ENCODE measurements at regions not wholly inside any gene's neighbourhood (a gene's known extent, or its start where the extent isn't known, plus 50 kb on each side); places are given as distances from the start of the nearest gene placed in this dataset.
"Not testable (repeated sequence)": the region's sequence is repeated elsewhere in the genome, so short reads cannot be mapped to it uniquely, and the experiment has no call there.

GRCh38 chr14:28949503-28949902 lies 182.9 kb downstream of the FOXG1 start:
- no peak for DNase-seq

- DNase-seq, result no peak
Measured at GRCh38 chr14:28952161-28952560, 185.6 kb downstream of the FOXG1 start.

GRCh38 chr14:28952666-28953065 lies 186.1 kb downstream of the FOXG1 start:
- no peak for DNase-seq

GRCh38 chr14:28953973-28954372 lies 187.4 kb downstream of the FOXG1 start:
- no peak for DNase-seq

GRCh38 chr14:28966416-28967233 lies 200.0 kb downstream of the FOXG1 start:
- no peak for DNase-seq

GRCh38 chr14:28975084-28975483 lies 208.5 kb downstream of the FOXG1 start:
- peak; percentile 15 for DNase-seq

GRCh38 chr14:28982228-28982627 lies 215.6 kb downstream of the FOXG1 start:
- DNase-seq, result no peak

- DNase-seq, result no peak
Measured at GRCh38 chr14:28983279-28983678, 216.7 kb downstream of the FOXG1 start.

GRCh38 chr14:28987516-28987915 lies 220.9 kb downstream of the FOXG1 start:
- DNase-seq, result no peak

GRCh38 chr14:28997196-28997595 lies 230.6 kb downstream of the FOXG1 start:
- DNase-seq, result not testable (repeated sequence)

GRCh38 chr14:28999656-29000055 lies 233.1 kb downstream of the FOXG1 start:
- no peak for DNase-seq

- DNase-seq, result no peak
Measured at GRCh38 chr14:29005647-29006046, 239.1 kb downstream of the FOXG1 start.

GRCh38 chr14:29007990-29008389 lies 241.4 kb downstream of the FOXG1 start:
- no peak for DNase-seq

GRCh38 chr14:29016050-29016900 lies 249.7 kb downstream of the FOXG1 start:
- DNase-seq, result peak; percentile 33

- not testable (repeated sequence) for DNase-seq
Measured at GRCh38 chr14:29023505-29023904, 256.9 kb downstream of the FOXG1 start.

GRCh38 chr14:29027441-29027840 lies 260.9 kb downstream of the FOXG1 start:
- DNase-seq, result not testable (repeated sequence)

- DNase-seq, result not testable (repeated sequence)
Measured at GRCh38 chr14:29027941-29028705, 261.5 kb downstream of the FOXG1 start.

GRCh38 chr14:29028973-29029582 lies 262.5 kb downstream of the FOXG1 start:
- DNase-seq, result no peak

- DNase-seq, result no peak
Measured at GRCh38 chr14:29030121-29030520, 263.5 kb downstream of the FOXG1 start.

GRCh38 chr14:29030970-29031369 lies 264.4 kb downstream of the FOXG1 start:
- DNase-seq, result no peak

GRCh38 chr14:29035134-29035533 lies 268.5 kb downstream of the FOXG1 start:
- DNase-seq, result no peak

- DNase-seq, result no peak
Measured at GRCh38 chr14:29037411-29037810, 270.8 kb downstream of the FOXG1 start.

- DNase-seq, result no peak
Measured at GRCh38 chr14:29039171-29039570, 272.6 kb downstream of the FOXG1 start.
